NB4 (cell line): ENCODE measurements at regions not wholly inside any gene's neighbourhood (a gene's known extent, or its start where the extent isn't known, plus 50 kb on each side); places are given as distances from the start of the nearest gene placed in this dataset.
"Not testable (repeated sequence)": the region's sequence is repeated elsewhere in the genome, so short reads cannot be mapped to it uniquely, and the experiment has no call there.

ENCODE experiments used
- DNase-seq: peaks from one replicate; pipeline ENCODE4 v3.0.0; 2010; ENCODE audit warnings: low read depth
- H3K4me3 ChIP-seq: one replicate; pipeline ENCODE4 v1.5.1; 2011; ENCODE audit warnings: mild to moderate bottlenecking, low read depth, low read length, moderate library complexity
- MYC ChIP-seq: IDR thresholded peaks from 2 replicates; pipeline ENCODE4 v1.6.1; 2011; ENCODE audit warnings: low read depth, low read length
- POLR2A ChIP-seq: IDR thresholded peaks from 2 replicates; pipeline ENCODE4 v1.6.1; 2011; ENCODE audit warnings: mild to moderate bottlenecking; ENCODE audit not compliant: insufficient read length; ENCODE audit errors: extremely low read depth
- TF ChIP-seq, protein P1 (sequence below): IDR thresholded peaks from 2 replicates; pipeline ENCODE4 v1.6.1; 2011; ENCODE audit warnings: low read depth, low read length
- TF ChIP-seq, protein P2 (sequence below): IDR thresholded peaks from one replicate; pipeline ENCODE4 v1.5.1; 2012; ENCODE audit warnings: low read depth, low read length

DNA sequence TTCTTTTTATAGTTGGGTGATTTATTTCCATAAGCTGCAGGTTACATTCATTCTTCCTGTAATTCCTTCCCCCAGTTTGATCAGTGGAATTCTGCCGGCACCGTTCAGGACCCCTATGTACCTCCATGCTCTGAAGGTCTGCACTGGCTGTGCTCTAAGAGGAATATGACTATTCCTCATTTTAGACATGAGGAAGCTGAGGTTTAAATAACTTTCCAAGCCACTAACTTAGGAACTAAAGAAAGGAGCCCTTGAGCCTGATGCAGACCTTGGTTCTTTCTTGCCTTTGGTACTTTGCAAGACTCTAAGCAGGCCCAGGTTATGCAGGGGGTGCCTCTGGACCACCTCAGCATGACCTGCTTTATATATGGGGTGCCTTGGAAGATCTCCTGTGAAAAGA lies 318.5 kb downstream of the QKI start:
- TF ChIP-seq, protein P1, sequence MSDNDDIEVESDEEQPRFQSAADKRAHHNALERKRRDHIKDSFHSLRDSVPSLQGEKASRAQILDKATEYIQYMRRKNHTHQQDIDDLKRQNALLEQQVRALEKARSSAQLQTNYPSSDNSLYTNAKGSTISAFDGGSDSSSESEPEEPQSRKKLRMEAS, result no peak
- TF ChIP-seq, protein P2, sequence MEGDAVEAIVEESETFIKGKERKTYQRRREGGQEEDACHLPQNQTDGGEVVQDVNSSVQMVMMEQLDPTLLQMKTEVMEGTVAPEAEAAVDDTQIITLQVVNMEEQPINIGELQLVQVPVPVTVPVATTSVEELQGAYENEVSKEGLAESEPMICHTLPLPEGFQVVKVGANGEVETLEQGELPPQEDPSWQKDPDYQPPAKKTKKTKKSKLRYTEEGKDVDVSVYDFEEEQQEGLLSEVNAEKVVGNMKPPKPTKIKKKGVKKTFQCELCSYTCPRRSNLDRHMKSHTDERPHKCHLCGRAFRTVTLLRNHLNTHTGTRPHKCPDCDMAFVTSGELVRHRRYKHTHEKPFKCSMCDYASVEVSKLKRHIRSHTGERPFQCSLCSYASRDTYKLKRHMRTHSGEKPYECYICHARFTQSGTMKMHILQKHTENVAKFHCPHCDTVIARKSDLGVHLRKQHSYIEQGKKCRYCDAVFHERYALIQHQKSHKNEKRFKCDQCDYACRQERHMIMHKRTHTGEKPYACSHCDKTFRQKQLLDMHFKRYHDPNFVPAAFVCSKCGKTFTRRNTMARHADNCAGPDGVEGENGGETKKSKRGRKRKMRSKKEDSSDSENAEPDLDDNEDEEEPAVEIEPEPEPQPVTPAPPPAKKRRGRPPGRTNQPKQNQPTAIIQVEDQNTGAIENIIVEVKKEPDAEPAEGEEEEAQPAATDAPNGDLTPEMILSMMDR, result no peak
- TF ChIP-seq POLR2A (no peak), MYC (no peak)

DNA sequence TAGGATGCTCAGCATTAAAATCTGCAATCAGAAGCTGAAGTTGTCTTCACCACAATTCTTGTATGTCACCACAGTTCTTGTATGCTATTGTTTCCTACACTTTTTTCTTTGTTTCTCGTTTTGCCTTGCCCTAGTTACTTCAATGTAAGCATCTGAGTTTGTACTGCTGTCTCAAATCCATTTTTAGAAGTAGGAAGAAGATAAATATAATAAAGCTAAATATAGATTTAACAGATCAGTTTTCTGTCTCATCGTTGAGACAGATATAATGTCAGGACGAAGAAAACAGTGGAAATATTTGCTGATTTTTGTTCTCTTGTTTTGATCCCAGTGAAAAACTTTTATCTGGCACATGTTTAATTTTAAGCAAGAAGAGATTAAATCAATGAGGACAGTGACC lies 318.0 kb downstream of the QKI start:
- no peak for DNase-seq
- TF ChIP-seq POLR2A (no peak), MYC (no peak)
- TF ChIP-seq, protein P2, result no peak
- TF ChIP-seq, protein P1, result no peak
- H3K4me3 ChIP-seq, result no peak overlapping the region

More for the DNA sequence above, 318.5 kb downstream of the QKI start:
- H3K4me3 ChIP-seq, result no peak overlapping the region
- DNase-seq, result no peak

DNA sequence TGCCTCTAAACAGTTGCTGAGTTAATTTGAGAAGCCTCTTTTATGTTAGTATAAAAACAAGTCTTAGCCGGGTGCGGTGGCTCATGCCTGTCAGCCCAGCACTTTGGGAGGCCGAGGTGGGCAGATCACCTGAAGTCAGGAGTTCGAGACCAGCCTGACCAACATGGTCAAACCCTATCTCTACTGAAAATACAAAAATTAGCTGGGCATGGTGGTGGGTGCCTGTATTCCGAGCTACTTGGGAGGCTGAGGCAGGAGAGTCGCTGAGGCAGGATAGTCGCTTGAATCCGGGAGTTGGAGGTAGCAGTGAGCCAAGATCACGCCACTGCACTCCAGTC lies 317.5 kb downstream of the QKI start:
- H3K4me3 ChIP-seq, DNase-seq: not testable (repeated sequence)

DNA sequence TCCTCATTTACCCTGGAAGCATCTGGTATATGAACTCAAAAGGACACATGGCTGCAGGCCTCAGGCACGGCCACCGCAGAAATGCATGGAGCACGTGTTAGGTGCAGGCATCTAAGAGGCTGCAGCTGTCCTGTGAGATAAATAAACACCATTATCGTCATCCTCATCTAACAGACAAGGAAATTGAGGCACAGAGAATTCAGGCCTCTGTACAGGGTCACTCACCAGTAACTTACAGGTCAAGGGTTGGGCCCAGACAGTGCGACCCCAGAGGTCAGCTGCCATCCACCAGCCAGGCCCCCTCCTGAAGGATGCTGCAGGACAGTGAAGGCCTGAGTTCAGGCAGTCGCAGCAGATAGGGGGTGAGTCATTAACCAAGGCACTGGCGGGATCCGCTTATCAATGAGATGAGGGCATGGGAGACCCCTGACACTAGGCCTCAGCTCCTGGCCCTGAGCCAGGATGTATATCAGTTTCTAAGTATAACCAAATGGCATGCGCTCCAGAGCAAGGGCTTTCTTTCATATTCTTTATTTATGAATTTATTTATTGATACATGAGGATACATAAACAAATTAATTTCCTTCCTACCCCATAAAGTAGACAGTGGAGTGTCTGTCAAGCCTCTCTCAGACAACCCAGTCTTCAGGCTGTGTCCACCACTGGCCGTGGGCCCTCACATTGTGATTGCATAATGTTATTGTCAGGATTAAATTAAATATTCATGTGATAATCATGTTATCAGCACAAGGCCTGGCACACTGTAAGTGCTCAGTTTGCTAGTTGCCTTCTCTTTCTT lies 316.9 kb downstream of the QKI start:
- no peak for TF ChIP-seq MYC
- no peak for TF ChIP-seq POLR2A
- TF ChIP-seq, protein P2, result no peak
- TF ChIP-seq, protein P1, result no peak
- no peak overlapping the region for H3K4me3 ChIP-seq
- no peak for DNase-seq

DNA sequence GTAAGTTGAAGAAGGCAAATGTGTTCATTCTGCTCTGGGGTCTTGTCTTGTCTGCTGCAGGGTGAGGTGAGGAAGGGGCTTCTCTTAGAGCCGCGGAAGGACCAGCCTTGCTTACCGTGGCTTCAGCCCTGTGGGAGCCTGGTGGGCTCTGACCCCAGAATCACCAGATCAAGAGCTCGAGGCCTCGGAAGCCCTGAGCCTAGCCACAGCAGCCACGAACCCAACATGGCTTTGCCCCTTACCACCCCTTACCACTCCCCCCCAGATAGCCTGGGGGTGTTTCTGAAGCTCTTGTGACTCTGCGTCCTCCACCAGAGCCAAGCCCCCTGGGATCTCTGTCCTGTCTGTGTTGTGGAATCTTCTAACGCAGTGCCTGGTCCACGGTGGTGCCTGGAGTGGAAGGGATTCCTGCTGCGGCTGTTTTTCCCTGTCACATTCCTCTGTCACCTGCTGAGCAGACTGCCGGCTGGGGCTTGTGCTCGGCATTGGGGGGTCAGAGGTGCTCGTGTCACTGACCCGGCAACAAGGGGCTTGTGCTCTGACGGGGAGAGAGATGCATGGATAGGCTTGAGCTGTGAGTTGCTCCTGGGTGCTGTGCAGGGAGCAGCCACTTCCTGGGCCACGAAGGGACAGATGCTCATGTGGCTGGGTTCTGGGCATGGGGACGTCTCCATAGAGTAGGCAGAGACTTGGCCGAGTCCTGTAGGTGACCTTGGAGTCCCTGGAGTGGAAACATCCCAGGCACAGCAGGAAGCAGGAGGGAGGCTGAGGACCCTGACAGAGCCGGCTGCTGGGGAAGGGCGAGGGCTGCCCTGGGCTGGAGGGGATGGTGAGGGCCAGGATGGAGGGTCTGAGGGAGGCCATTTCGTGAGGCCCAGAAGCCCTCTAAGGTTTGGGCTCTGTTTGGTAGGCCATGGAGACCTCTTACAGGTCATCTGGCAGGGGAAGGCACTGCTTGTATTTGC lies 316.0 kb downstream of the QKI start:
- TF ChIP-seq, protein P1, result no peak
- no peak overlapping the region for H3K4me3 ChIP-seq
- DNase-seq, result no peak

DNA sequence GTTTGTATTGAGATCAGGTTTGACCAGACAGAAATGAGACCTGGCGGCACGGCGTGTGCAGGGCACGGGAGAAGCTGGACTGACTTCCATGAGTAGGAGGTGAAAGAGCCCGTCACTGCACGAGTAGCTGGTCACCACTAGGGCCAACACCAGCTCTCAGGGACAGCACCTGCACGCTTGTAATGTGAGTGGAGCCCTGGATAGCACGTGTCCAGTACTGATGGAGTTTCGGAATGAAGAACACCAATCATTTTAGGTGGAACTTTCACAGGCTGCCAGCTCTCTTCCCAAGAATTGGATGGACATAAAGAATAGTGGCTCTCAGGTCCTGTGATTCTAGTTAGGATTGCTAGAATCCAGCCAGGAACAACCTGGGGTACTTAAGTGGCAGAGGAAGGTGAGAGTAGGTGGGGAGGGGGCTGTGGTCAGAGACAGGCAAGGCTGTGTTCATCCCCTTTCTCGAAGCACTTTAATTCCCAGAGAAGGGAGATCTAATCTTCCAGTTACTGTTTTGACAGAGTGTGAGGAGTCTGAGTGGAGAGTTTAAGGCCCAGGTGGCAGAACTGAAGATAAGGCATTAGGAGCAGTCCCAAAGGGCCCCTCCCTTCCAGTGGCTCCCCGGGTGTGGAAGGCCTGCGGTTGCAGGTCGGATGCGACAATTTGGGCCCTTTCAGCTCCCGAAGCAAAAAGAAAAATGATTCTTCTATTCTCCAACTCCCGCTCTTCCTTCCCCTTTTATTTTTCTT lies 314.8 kb downstream of the QKI start:
- TF ChIP-seq, protein P1, result no peak
- TF ChIP-seq MYC (no peak), POLR2A (no peak)
- TF ChIP-seq, protein P2, result no peak
- no peak for DNase-seq
- H3K4me3 ChIP-seq, result no peak overlapping the region
